ENCODE measurements at regions not wholly inside any gene's neighbourhood (a gene's known extent, or its start where the extent isn't known, plus 50 kb on each side); places are given as distances from the start of the nearest gene placed in this dataset.
"Not testable (repeated sequence)": the region's sequence is repeated elsewhere in the genome, so short reads cannot be mapped to it uniquely, and the experiment has no call there.

- TF ChIP-seq MYC (IDR thresholded peaks at IDR 0.05; ENCODE audit: low read depth, low read length) (no peak), POLR2A (IDR thresholded peaks at IDR 0.05; ENCODE audit: extremely low read depth, insufficient read length) (no peak), CTCF (IDR thresholded peaks at IDR 0.05; ENCODE audit: low read depth, low read length) (no peak), MAX (IDR thresholded peaks at IDR 0.05; ENCODE audit: low read depth, low read length) (no peak)
- DNase-seq (ENCODE audit: low read depth): no peak
- no peak overlapping the region for H3K4me3 ChIP-seq (ENCODE audit: low read depth, low read length)
Observed at GRCh38 chr6:48511378-48511777, 400.4 kb upstream of the PTCHD4 start.

GRCh38 chr6:48505621-48506020, 394.6 kb upstream of the PTCHD4 start:
- no peak overlapping the region for H3K4me3 ChIP-seq (ENCODE audit: low read depth, low read length)
- DNase-seq (ENCODE audit: low read depth): no peak
- no peak for TF ChIP-seq MAX (IDR thresholded peaks at IDR 0.05; ENCODE audit: low read depth, low read length)
- TF ChIP-seq POLR2A (IDR thresholded peaks at IDR 0.05; ENCODE audit: extremely low read depth, insufficient read length): no peak
- no peak for TF ChIP-seq MYC (IDR thresholded peaks at IDR 0.05; ENCODE audit: low read depth, low read length)
- no peak for TF ChIP-seq CTCF (IDR thresholded peaks at IDR 0.05; ENCODE audit: low read depth, low read length)

GRCh38 chr6:48493432-48493831, 382.4 kb upstream of the PTCHD4 start:
- not testable (repeated sequence) for H3K4me3 ChIP-seq (ENCODE audit: low read depth, low read length); DNase-seq (ENCODE audit: low read depth)

- no peak overlapping the region for H3K4me3 ChIP-seq (ENCODE audit: low read depth, low read length)
- TF ChIP-seq MAX (IDR thresholded peaks at IDR 0.05; ENCODE audit: low read depth, low read length) (no peak), POLR2A (IDR thresholded peaks at IDR 0.05; ENCODE audit: extremely low read depth, insufficient read length) (no peak)
- DNase-seq (ENCODE audit: low read depth): no peak
Observed at GRCh38 chr6:48490658-48491057, 379.7 kb upstream of the PTCHD4 start.

- TF ChIP-seq POLR2A (IDR thresholded peaks at IDR 0.05; ENCODE audit: extremely low read depth, insufficient read length) (no peak), MAX (IDR thresholded peaks at IDR 0.05; ENCODE audit: low read depth, low read length) (no peak), CTCF (IDR thresholded peaks at IDR 0.05; ENCODE audit: low read depth, low read length) (no peak), MYC (IDR thresholded peaks at IDR 0.05; ENCODE audit: low read depth, low read length) (no peak)
- no peak overlapping the region for H3K4me3 ChIP-seq (ENCODE audit: low read depth, low read length)
- DNase-seq (ENCODE audit: low read depth): no peak
Observed at GRCh38 chr6:48486876-48487275, 375.9 kb upstream of the PTCHD4 start.

GRCh38 chr6:48486373-48486772, 375.4 kb upstream of the PTCHD4 start:
- no peak for TF ChIP-seq MAX (IDR thresholded peaks at IDR 0.05; ENCODE audit: low read depth, low read length)
- TF ChIP-seq CTCF (IDR thresholded peaks at IDR 0.05; ENCODE audit: low read depth, low read length): no peak
- no peak for TF ChIP-seq MYC (IDR thresholded peaks at IDR 0.05; ENCODE audit: low read depth, low read length)
- TF ChIP-seq POLR2A (IDR thresholded peaks at IDR 0.05; ENCODE audit: extremely low read depth, insufficient read length): no peak
- no peak for DNase-seq (ENCODE audit: low read depth)

GRCh38 chr6:48476257-48476656, 365.3 kb upstream of the PTCHD4 start:
- DNase-seq (ENCODE audit: low read depth): peak; percentile 2
- TF ChIP-seq POLR2A (IDR thresholded peaks at IDR 0.05; ENCODE audit: extremely low read depth, insufficient read length) (no peak), MAX (IDR thresholded peaks at IDR 0.05; ENCODE audit: low read depth, low read length) (no peak), MYC (IDR thresholded peaks at IDR 0.05; ENCODE audit: low read depth, low read length) (no peak), CTCF (IDR thresholded peaks at IDR 0.05; ENCODE audit: low read depth, low read length) (no peak)
- H3K4me3 ChIP-seq (ENCODE audit: low read depth, low read length): no peak overlapping the region

More at GRCh38 chr6:48486373-48486772, 375.4 kb upstream of the PTCHD4 start:
- no peak overlapping the region for H3K4me3 ChIP-seq (ENCODE audit: low read depth, low read length)

Measured in NB4 (cell line).